ENCODE measurements at regions not wholly inside any gene's neighbourhood (a gene's known extent, or its start where the extent isn't known, plus 50 kb on each side); places are given as distances from the start of the nearest gene placed in this dataset.

DNA sequence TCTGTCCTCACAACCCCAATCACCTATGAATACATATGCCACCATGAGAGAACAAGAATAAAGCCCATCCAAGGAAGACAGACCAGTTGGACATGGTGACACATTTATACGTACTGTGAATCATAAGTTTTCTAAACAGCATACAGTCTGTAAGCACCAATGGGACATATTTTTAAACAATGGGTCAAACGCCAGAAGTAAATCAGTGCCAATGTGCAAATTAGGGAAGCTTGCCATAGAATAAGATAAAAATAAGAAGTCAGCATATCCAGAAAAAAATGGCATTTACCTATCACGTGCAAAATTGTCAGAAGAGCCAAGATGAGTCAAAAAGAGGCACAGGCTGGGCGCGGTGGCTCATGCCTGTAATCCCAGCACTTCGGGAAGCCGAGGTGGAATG, 910.4 kb downstream of the SORCS1 start:
- Histone ChIP-seq H3K4me3 (ENCODE audit: low read length) (no peak overlapping the region), H3K4me2 (ENCODE audit: low read depth, low read length) (no peak overlapping the region), H3K79me2 (ENCODE audit: low read length) (no peaks in the 10 kb centered on the region), H3K4me1 (ENCODE audit: low read length) (no peaks in the 10 kb centered on the region), H3F3A (ENCODE audit: insufficient read depth, low read length) (no peaks in the 10 kb centered on the region), H3K36me3 (replicated peaks; ENCODE audit: insufficient read depth, low read length) (no peaks in the 10 kb centered on the region), H3K27ac (ENCODE audit: low read length) (no peak overlapping the region), H4K20me1 (ENCODE audit: insufficient read depth, low read length) (no peaks in the 10 kb centered on the region), H2AFZ (ENCODE audit: low read length) (no peak overlapping the region), H3K9me2 (replicated peaks; ENCODE audit: insufficient read depth, low read length) (no peaks in the 10 kb centered on the region), H3K9me3 (replicated peaks; ENCODE audit: insufficient read depth, low read length) (no peaks in the 10 kb centered on the region), H3K9ac (ENCODE audit: low read length) (no peak overlapping the region), H3K27me3 (replicated peaks; ENCODE audit: insufficient read depth, low read length) (no peaks in the 10 kb centered on the region)
- TF ChIP-seq EZH2 (optimal IDR thresholded peaks at IDR 0.05; ENCODE audit: low read depth, low read length) (no peak), EZH2phosphoT487 (IDR thresholded peaks at IDR 0.05; ENCODE audit: low read length) (no peak)
- TF ChIP-seq, protein P1, sequence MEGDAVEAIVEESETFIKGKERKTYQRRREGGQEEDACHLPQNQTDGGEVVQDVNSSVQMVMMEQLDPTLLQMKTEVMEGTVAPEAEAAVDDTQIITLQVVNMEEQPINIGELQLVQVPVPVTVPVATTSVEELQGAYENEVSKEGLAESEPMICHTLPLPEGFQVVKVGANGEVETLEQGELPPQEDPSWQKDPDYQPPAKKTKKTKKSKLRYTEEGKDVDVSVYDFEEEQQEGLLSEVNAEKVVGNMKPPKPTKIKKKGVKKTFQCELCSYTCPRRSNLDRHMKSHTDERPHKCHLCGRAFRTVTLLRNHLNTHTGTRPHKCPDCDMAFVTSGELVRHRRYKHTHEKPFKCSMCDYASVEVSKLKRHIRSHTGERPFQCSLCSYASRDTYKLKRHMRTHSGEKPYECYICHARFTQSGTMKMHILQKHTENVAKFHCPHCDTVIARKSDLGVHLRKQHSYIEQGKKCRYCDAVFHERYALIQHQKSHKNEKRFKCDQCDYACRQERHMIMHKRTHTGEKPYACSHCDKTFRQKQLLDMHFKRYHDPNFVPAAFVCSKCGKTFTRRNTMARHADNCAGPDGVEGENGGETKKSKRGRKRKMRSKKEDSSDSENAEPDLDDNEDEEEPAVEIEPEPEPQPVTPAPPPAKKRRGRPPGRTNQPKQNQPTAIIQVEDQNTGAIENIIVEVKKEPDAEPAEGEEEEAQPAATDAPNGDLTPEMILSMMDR (IDR thresholded peaks at IDR 0.05; ENCODE audit: low read length): no peak
- no peak for DNase-seq

DNA sequence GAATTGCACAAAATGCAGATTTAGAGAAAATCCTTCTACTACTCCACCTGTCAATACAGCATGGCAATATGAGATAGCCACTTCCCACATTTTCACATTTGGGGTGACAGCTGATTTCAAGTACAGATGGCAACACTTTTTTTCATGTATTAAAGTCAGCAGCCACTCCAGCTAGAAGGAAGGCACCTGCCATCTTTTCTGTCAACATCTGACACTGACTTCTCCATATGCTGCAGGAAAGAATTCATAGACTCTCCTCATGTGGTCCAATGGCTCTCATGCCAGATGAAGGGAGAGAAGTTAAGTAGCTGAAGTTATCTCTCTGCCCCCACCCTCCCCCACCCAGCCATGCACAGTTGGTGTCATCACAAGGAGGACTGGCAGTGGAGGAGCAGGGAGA, 912.0 kb downstream of the SORCS1 start:
- Histone ChIP-seq H3K9me2 (replicated peaks; ENCODE audit: insufficient read depth, low read length) (no peaks in the 10 kb centered on the region), H2AFZ (ENCODE audit: low read length) (no peak overlapping the region), H4K20me1 (ENCODE audit: insufficient read depth, low read length) (no peaks in the 10 kb centered on the region), H3K27me3 (replicated peaks; ENCODE audit: insufficient read depth, low read length) (no peaks in the 10 kb centered on the region), H3K4me1 (ENCODE audit: low read length) (no peaks in the 10 kb centered on the region), H3K79me2 (ENCODE audit: low read length) (no peaks in the 10 kb centered on the region), H3K9ac (ENCODE audit: low read length) (no peak overlapping the region), H3K4me2 (ENCODE audit: low read depth, low read length) (no peak overlapping the region), H3K27ac (ENCODE audit: low read length) (no peak overlapping the region), H3F3A (ENCODE audit: insufficient read depth, low read length) (no peaks in the 10 kb centered on the region), H3K36me3 (replicated peaks; ENCODE audit: insufficient read depth, low read length) (no peaks in the 10 kb centered on the region), H3K4me3 (ENCODE audit: low read length) (no peak overlapping the region), H3K9me3 (replicated peaks; ENCODE audit: insufficient read depth, low read length) (no peaks in the 10 kb centered on the region)
- TF ChIP-seq EZH2phosphoT487 (IDR thresholded peaks at IDR 0.05; ENCODE audit: low read length): no peak
- TF ChIP-seq, protein P1 (IDR thresholded peaks at IDR 0.05; ENCODE audit: low read length): no peak
- no peak for TF ChIP-seq EZH2 (optimal IDR thresholded peaks at IDR 0.05; ENCODE audit: low read depth, low read length)
- no peak for DNase-seq

DNA sequence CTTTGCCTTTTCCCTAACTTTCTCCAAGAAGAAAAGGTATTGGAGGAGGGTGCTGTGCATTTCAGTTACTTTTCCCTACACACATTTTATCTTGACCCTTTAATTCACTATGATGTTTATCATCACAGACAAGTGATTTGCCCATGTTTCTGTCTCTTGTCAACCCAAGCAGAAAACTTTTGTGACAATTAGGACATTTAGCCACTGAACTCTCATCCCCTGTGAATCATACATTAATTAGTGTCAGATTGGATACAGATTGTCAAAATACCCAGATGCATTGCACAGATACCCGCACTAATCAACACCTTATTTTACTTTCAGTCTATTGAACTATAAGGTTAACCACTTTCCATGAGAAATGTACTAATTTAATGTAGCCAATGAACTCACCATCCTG, 912.9 kb downstream of the SORCS1 start:
- no peaks in the 10 kb centered on the region for H3K79me2 ChIP-seq (ENCODE audit: low read length)
- no peaks in the 10 kb centered on the region for H4K20me1 ChIP-seq (ENCODE audit: insufficient read depth, low read length)
- TF ChIP-seq EZH2phosphoT487 (IDR thresholded peaks at IDR 0.05; ENCODE audit: low read length): no peak
- no peaks in the 10 kb centered on the region for H3K36me3 ChIP-seq (replicated peaks; ENCODE audit: insufficient read depth, low read length)
- no peaks in the 10 kb centered on the region for H3K9me2 ChIP-seq (replicated peaks; ENCODE audit: insufficient read depth, low read length)
- H3K4me3 ChIP-seq (ENCODE audit: low read length): no peak overlapping the region
- no peak overlapping the region for H2AFZ ChIP-seq (ENCODE audit: low read length)
- no peak overlapping the region for H3K4me2 ChIP-seq (ENCODE audit: low read depth, low read length)
- no peaks in the 10 kb centered on the region for H3K9me3 ChIP-seq (replicated peaks; ENCODE audit: insufficient read depth, low read length)
- no peaks in the 10 kb centered on the region for H3F3A ChIP-seq (ENCODE audit: insufficient read depth, low read length)
- no peaks in the 10 kb centered on the region for H3K4me1 ChIP-seq (ENCODE audit: low read length)
- H3K9ac ChIP-seq (ENCODE audit: low read length): no peak overlapping the region
- no peaks in the 10 kb centered on the region for H3K27me3 ChIP-seq (replicated peaks; ENCODE audit: insufficient read depth, low read length)
- no peak overlapping the region for H3K27ac ChIP-seq (ENCODE audit: low read length)
- no peak for DNase-seq

DNA sequence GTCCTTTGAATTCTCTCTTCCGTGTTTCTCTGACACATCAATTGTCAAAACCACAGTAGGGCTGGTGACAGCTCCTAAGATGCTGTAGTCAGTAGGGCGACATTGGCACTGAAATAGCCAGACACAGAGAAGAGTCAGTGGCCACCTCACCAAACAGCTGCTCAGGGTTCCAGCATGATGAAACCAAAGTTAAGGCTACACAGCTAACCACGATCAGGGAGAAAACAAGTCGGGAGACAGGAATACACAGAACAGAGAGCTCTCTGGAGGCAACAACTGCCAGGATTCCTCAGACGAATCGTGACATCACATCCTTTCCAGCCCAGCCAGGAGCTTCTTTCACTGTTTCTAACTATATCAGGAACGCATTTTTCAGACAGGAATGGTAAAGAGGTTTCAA, 922.2 kb downstream of the SORCS1 start:
- Histone ChIP-seq H3K27me3 (replicated peaks; ENCODE audit: insufficient read depth, low read length) (no peaks in the 10 kb centered on the region), H3K4me3 (ENCODE audit: low read length) (no peak overlapping the region), H3K36me3 (replicated peaks; ENCODE audit: insufficient read depth, low read length) (no peaks in the 10 kb centered on the region), H3K9ac (ENCODE audit: low read length) (no peak overlapping the region), H3K9me3 (replicated peaks; ENCODE audit: insufficient read depth, low read length) (no peaks in the 10 kb centered on the region), H4K20me1 (ENCODE audit: insufficient read depth, low read length) (no peaks in the 10 kb centered on the region), H3K4me2 (ENCODE audit: low read depth, low read length) (no peak overlapping the region), H3K27ac (ENCODE audit: low read length) (no peak overlapping the region), H3K79me2 (ENCODE audit: low read length) (no peaks in the 10 kb centered on the region), H3F3A (ENCODE audit: insufficient read depth, low read length) (no peaks in the 10 kb centered on the region), H3K4me1 (ENCODE audit: low read length) (no peaks in the 10 kb centered on the region), H3K9me2 (replicated peaks; ENCODE audit: insufficient read depth, low read length) (no peaks in the 10 kb centered on the region), H2AFZ (ENCODE audit: low read length) (no peak overlapping the region)
- TF ChIP-seq EZH2phosphoT487 (IDR thresholded peaks at IDR 0.05; ENCODE audit: low read length) (no peak), EZH2 (optimal IDR thresholded peaks at IDR 0.05; ENCODE audit: low read depth, low read length) (no peak)
- TF ChIP-seq, protein P1 (IDR thresholded peaks at IDR 0.05; ENCODE audit: low read length): no peak
- DNase-seq: no peak

Measured in MM.1S (cell line).